Tibial artery (tissue), 4 donors: ENCODE measurements at regions not wholly inside any gene's neighbourhood (a gene's known extent, or its start where the extent isn't known, plus 50 kb on each side); places are given as distances from the start of the nearest gene placed in this dataset.

ENCODE experiments used
- DNase-seq, 2 donors: peaks; one replicate each; pipeline ENCODE4 v3.0.0-alpha.2; 2019
- H3K27ac ChIP-seq, 2 donors: fragments of 200-600 bp; sonication (generic) in 1 of 2; 1 replicate in 1 of 2; 2 replicates in 1 of 2; pipeline ENCODE4 v1.5.1; 2018 to 2019; ENCODE audit warnings: mild to moderate bottlenecking in 1 of 2
- H3K27me3 ChIP-seq, 2 donors: fragments of 200-600 bp; sonication (generic) in 1 of 2; one replicate each; pipeline versions ENCODE4 v1.5.1 to v1.6.0; 2016 to 2019
- H3K36me3 ChIP-seq, 3 donors: fragments of 200-600 bp; sonication (generic) in 2 of 3; one replicate each; pipeline ENCODE4 v1.5.1; 2016 to 2019; ENCODE audit warnings: mild to moderate bottlenecking in 2 of 3
- H3K4me1 ChIP-seq, 4 donors: fragments of 200-600 bp; sonication (generic) in 2 of 4; 1 replicate in 3 of 4; 2 replicates in 1 of 4; pipeline ENCODE4 v1.5.1; 2016 to 2019
- H3K4me3 ChIP-seq, 2 donors: fragments of 200-600 bp; sonication (generic) in 1 of 2; 1 replicate in 1 of 2; 2 replicates in 1 of 2; pipeline ENCODE4 v1.5.1; 2018 to 2019; ENCODE audit warnings: mild to moderate bottlenecking in 2 of 2
- H3K9me3 ChIP-seq, 3 donors: fragments of 200-600 bp; sonication (generic) in 1 of 3; one replicate each; pipeline ENCODE4 v1.5.1; 2016 to 2019
- CTCF ChIP-seq, 2 experiments: fragments of 200-600 bp in 1 of 2; fragments of 450-650 bp in 1 of 2; IDR thresholded peaks; one replicate each; pipeline ENCODE4 v1.5.1; 2017 to 2019; ENCODE audit warnings: antibody characterized with exemption in 2 of 2, mild to moderate bottlenecking in 1 of 2, moderate library complexity in 1 of 2
- intact Hi-C: fragments of 100-400 bp; cut with DNase I; formaldehyde crosslinking; loops from one replicate; pipeline ENCODE4 v1.15.0; 2023; ENCODE audit warnings: low total_unique reads

GRCh38 chr1:73654714-73655113, 543.3 kb downstream of the LRRIQ3 start:
- TF ChIP-seq CTCF (IDR thresholded peaks at IDR 0.05) = no peak
- no peaks in the 10 kb centered on the region for H3K36me3 ChIP-seq
- H3K27me3 ChIP-seq = no peaks in the 10 kb centered on the region
- no peak for DNase-seq
- no peak overlapping the region for H3K4me3 ChIP-seq
- intact Hi-C loops = no loop called here
- H3K4me1 ChIP-seq = no peaks in the 10 kb centered on the region
- no peaks in the 10 kb centered on the region for H3K9me3 ChIP-seq
- no peak overlapping the region for H3K27ac ChIP-seq

GRCh38 chr1:73644198-73644597, 553.8 kb downstream of the LRRIQ3 start:
- Histone ChIP-seq H3K9me3 (no peaks in the 10 kb centered on the region), H3K4me1 (no peaks in the 10 kb centered on the region), H3K36me3 (no peaks in the 10 kb centered on the region), H3K4me3 (no peak overlapping the region), H3K27me3 (no peaks in the 10 kb centered on the region), H3K27ac (no peak overlapping the region)
- no peak for TF ChIP-seq CTCF (IDR thresholded peaks at IDR 0.05)
- intact Hi-C loops = no loop called here
- DNase-seq = no peak

DNA sequence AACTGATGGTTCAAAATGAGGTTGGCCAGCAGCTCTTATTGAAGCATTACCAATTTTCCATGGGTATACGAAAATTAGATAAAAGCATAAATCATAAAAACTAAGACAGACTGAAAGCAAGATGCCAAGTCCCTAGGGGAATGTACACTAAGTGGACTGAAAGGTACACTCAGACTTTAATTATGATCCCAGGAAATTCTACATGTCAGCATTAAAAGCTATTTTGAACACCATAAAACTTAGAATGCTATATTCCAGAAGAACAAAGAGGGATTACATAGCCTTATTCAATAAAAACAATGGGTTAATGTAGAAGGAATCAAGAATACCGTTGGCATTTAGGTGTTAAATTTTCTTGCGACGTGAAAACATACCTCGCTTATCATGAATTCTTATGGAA, 558.5 kb downstream of the LRRIQ3 start:
- intact Hi-C loops = no loop called here
- no peak for DNase-seq
- no peaks in the 10 kb centered on the region for H3K36me3 ChIP-seq
- no peak for TF ChIP-seq CTCF (IDR thresholded peaks at IDR 0.05)
- no peaks in the 10 kb centered on the region for H3K27me3 ChIP-seq
- H3K4me1 ChIP-seq = no peaks in the 10 kb centered on the region
- no peak overlapping the region for H3K4me3 ChIP-seq
- H3K9me3 ChIP-seq = no peaks in the 10 kb centered on the region
- no peak overlapping the region for H3K27ac ChIP-seq

DNA sequence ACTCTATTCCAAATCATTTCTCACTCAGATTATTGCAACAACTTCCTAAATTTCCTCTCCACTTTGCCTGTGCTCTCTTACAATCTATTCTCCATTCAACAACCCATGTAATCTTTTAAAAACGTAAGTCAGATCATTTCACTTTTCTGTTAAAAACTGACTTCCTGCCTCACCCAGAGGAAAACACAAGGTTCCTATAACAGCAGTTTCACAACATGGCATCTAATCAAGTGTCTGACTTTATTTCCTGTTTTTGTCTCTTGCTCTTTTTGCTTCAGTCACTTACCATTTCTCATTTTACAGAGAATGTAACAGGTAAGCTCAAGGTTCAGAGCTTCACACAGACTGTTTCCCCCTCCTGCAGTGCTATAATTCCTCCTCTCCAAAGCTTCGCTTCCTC, 560.7 kb downstream of the LRRIQ3 start:
- no peak for DNase-seq
- TF ChIP-seq CTCF (IDR thresholded peaks at IDR 0.05) = no peak
- no peak overlapping the region for H3K4me3 ChIP-seq

DNA sequence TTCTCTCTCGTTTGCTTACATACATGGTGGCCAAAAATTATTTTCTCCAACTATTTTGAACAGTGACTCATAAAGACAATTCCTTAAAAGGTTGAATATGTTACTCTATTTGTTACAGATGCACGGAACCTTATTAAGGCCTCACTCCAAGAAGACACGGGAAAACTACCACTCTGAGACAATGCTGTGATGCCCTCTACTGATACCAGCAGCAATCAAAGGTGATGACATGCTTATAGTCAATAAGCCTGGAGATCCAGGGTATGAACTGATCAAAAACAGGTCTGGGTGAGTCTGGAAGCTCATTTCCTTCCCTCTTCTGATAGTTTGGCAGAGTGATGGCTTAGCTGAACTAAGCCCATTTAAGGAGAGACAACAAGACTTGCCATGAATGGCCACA, 563.0 kb downstream of the LRRIQ3 start:
- H3K9me3 ChIP-seq = no peaks in the 10 kb centered on the region

More for the DNA sequence above, 560.7 kb downstream of the LRRIQ3 start:
- no peaks in the 10 kb centered on the region for H3K36me3 ChIP-seq
- H3K27me3 ChIP-seq = no peaks in the 10 kb centered on the region
- no peaks in the 10 kb centered on the region for H3K9me3 ChIP-seq
- H3K27ac ChIP-seq = no peak overlapping the region
- H3K4me1 ChIP-seq = no peaks in the 10 kb centered on the region
- intact Hi-C loops = no loop called here

More for the DNA sequence above, 563.0 kb downstream of the LRRIQ3 start:
- intact Hi-C loops = no loop called here
- TF ChIP-seq CTCF (IDR thresholded peaks at IDR 0.05) = no peak
- no peaks in the 10 kb centered on the region for H3K4me1 ChIP-seq
- H3K27ac ChIP-seq = no peak overlapping the region
- H3K27me3 ChIP-seq = no peaks in the 10 kb centered on the region
- no peaks in the 10 kb centered on the region for H3K36me3 ChIP-seq
- no peak overlapping the region for H3K4me3 ChIP-seq
- DNase-seq = no peak
